H9 (cell line): ENCODE measurements at regions not wholly inside any gene's neighbourhood (a gene's known extent, or its start where the extent isn't known, plus 50 kb on each side); places are given as distances from the start of the nearest gene placed in this dataset.

ENCODE experiments used
- DNase-seq: peaks from one replicate; pipeline ENCODE4 v3.0.0-alpha.2; 2017
- H2AFZ ChIP-seq: one replicate; pipeline ENCODE4 v1.6.1; 2013; ENCODE audit warnings: mild to moderate bottlenecking, low read length, control low read depth, moderate library complexity
- H2AK5ac ChIP-seq: 2 replicates; pipeline ENCODE4 v1.6.1; 2013; ENCODE audit warnings: low read length, control low read depth, mixed read lengths; ENCODE audit not compliant: insufficient read length
- H2BK120ac ChIP-seq: one replicate; pipeline ENCODE4 v1.6.1; 2013; ENCODE audit warnings: low read depth, mild to moderate bottlenecking, low read length, control low read depth, inconsistent platforms; ENCODE audit not compliant: poor library complexity, severe bottlenecking
- H2BK12ac ChIP-seq: 2 replicates; pipeline ENCODE4 v1.6.1; 2013; ENCODE audit warnings: low read length, control low read depth, mixed read lengths, low read depth; ENCODE audit not compliant: insufficient read length
- H2BK15ac ChIP-seq: 2 replicates; pipeline ENCODE4 v1.6.1; 2013; ENCODE audit warnings: low read depth, low read length, control low read depth
- H2BK20ac ChIP-seq: one replicate; pipeline ENCODE4 v1.6.1; 2013; ENCODE audit warnings: low read depth, mild to moderate bottlenecking, low read length, control low read depth, inconsistent platforms; ENCODE audit not compliant: poor library complexity, severe bottlenecking
- H2BK5ac ChIP-seq: 2 replicates; pipeline ENCODE4 v1.6.1; 2013; ENCODE audit warnings: low read length, control low read depth, mixed read lengths; ENCODE audit not compliant: insufficient read length
- H3K14ac ChIP-seq: 2 replicates; pipeline ENCODE4 v1.6.1; 2013; ENCODE audit warnings: low read length, control low read depth; ENCODE audit not compliant: insufficient read depth
- H3K18ac ChIP-seq: 2 replicates; pipeline ENCODE4 v1.6.1; 2013; ENCODE audit warnings: low read depth, mild to moderate bottlenecking, mixed read lengths, low read length, control low read depth; ENCODE audit not compliant: insufficient read length
- H3K23ac ChIP-seq: 2 replicates; pipeline ENCODE4 v1.6.1; 2013; ENCODE audit warnings: low read length, control low read depth, mixed read lengths, low read depth; ENCODE audit not compliant: insufficient read length
- H3K23me2 ChIP-seq: 2 replicates; pipeline ENCODE4 v1.6.1; 2013; ENCODE audit warnings: low read depth, mild to moderate bottlenecking, mixed read lengths, low read length, control low read depth; ENCODE audit not compliant: insufficient read length, poor library complexity, severe bottlenecking
- H3K27ac ChIP-seq: 2 replicates; pipeline ENCODE4 v1.5.1; 2013; ENCODE audit warnings: low read length, control low read depth, mixed read lengths, low read depth; ENCODE audit not compliant: insufficient read length
- H3K27me3 ChIP-seq: 2 replicates; pipeline ENCODE4 v1.6.1; 2013; ENCODE audit warnings: low read length, control low read depth, inconsistent platforms; ENCODE audit not compliant: insufficient read depth
- H3K4ac ChIP-seq: 2 replicates; pipeline ENCODE4 v1.6.1; 2013; ENCODE audit warnings: low read depth, mild to moderate bottlenecking, control low read depth, inconsistent platforms, low read length, moderate library complexity
- H3K4me1 ChIP-seq: 2 replicates; pipeline ENCODE4 v1.6.1; 2013; ENCODE audit warnings: low read length, control low read depth, inconsistent platforms; ENCODE audit not compliant: insufficient read depth
- H3K4me2 ChIP-seq: 2 replicates; pipeline ENCODE4 v1.6.1; 2013; ENCODE audit warnings: low read length, control low read depth, mixed read lengths; ENCODE audit not compliant: insufficient read length, insufficient read depth
- H3K56ac ChIP-seq: 2 replicates; pipeline ENCODE4 v1.6.1; 2013; ENCODE audit warnings: low read depth, mild to moderate bottlenecking, mixed read lengths, low read length, control low read depth; ENCODE audit not compliant: insufficient read length
- H3K79me1 ChIP-seq: 2 replicates; pipeline ENCODE4 v1.6.1; 2013; ENCODE audit warnings: low read depth, mild to moderate bottlenecking, moderate library complexity, low read length, control low read depth, inconsistent platforms; ENCODE audit not compliant: insufficient read depth, poor library complexity, severe bottlenecking
- H3K79me2 ChIP-seq: 2 replicates; pipeline ENCODE4 v1.6.1; 2013; ENCODE audit warnings: low read length, control low read depth, inconsistent platforms; ENCODE audit not compliant: insufficient read depth
- H3K9ac ChIP-seq: 2 replicates; pipeline ENCODE4 v1.6.1; 2013; ENCODE audit warnings: low read length, control low read depth, mixed read lengths; ENCODE audit not compliant: insufficient read length; ENCODE audit errors: extremely low read depth
- H3K9me3 ChIP-seq: one replicate; pipeline ENCODE4 v1.6.1; 2013; ENCODE audit warnings: low read depth, low read length, inconsistent platforms; ENCODE audit not compliant: control insufficient read depth
- H3T11ph ChIP-seq: one replicate; pipeline ENCODE4 v1.6.1; 2013; ENCODE audit warnings: mild to moderate bottlenecking, low read length, control low read depth, inconsistent platforms
- H4K20me1 ChIP-seq: one replicate; pipeline ENCODE4 v1.6.1; 2013; ENCODE audit not compliant: control insufficient read depth, insufficient read length, insufficient read depth
- H4K5ac ChIP-seq: 2 replicates; pipeline ENCODE4 v1.6.1; 2013; ENCODE audit warnings: low read depth, mild to moderate bottlenecking, mixed read lengths, low read length, control low read depth; ENCODE audit not compliant: insufficient read length
- H4K8ac ChIP-seq: replicated peaks from 2 replicates; pipeline ENCODE4 v1.6.1; 2013; ENCODE audit warnings: low read length, control low read depth, mixed read lengths, low read depth; ENCODE audit not compliant: insufficient read length
- H4K91ac ChIP-seq: 2 replicates; pipeline ENCODE4 v1.6.1; 2013; ENCODE audit warnings: low read depth, mild to moderate bottlenecking, moderate library complexity, mixed read lengths, low read length, control low read depth; ENCODE audit not compliant: insufficient read length
- H3K27ac Mint-ChIP-seq, 3 experiments: 2 replicates in 2 of 3; 3 replicates in 1 of 3; pipeline ENCODE4 v1.8.0; 2020 to 2021; ENCODE audit warnings: mixed read lengths in 3 of 3, mild to moderate bottlenecking in 1 of 3, moderate library complexity in 1 of 3
- H3K27me3 Mint-ChIP-seq: 2 replicates; pipeline ENCODE4 v1.8.0; 2021; ENCODE audit warnings: low read depth, mild to moderate bottlenecking, moderate library complexity, mixed read lengths
- H3K36me3 Mint-ChIP-seq, 3 experiments: 2 replicates in 2 of 3; 3 replicates in 1 of 3; pipeline ENCODE4 v1.8.0; 2020 to 2021; ENCODE audit warnings: low read depth in 3 of 3, mixed read lengths in 3 of 3; ENCODE audit not compliant: insufficient read depth in 1 of 3
- H3K4me1 Mint-ChIP-seq, 2 experiments: 2 replicates each; pipeline ENCODE4 v1.8.0; 2020; ENCODE audit warnings: mixed read lengths in 2 of 2
- H3K4me3 Mint-ChIP-seq, 2 experiments: 2 replicates in 1 of 2; 3 replicates in 1 of 2; pipeline ENCODE4 v1.8.0; 2020 to 2021; ENCODE audit warnings: mild to moderate bottlenecking in 2 of 2, mixed read lengths in 2 of 2, moderate library complexity in 1 of 2
- H3K9me3 Mint-ChIP-seq, 2 experiments: 2 replicates in 1 of 2; 3 replicates in 1 of 2; pipeline ENCODE4 v1.8.0; 2020; ENCODE audit warnings: mild to moderate bottlenecking in 2 of 2, mixed read lengths in 2 of 2, moderate library complexity in 1 of 2
- CTCF ChIP-seq: fragments of 200-600 bp; sonication (generic); conservative IDR thresholded peaks from 3 replicates; pipeline ENCODE4 v1.8.0; 2021; ENCODE audit warnings: antibody characterized with exemption, mild to moderate bottlenecking
- WGBS: extraction: QIAGEN DNeasy Blood & Tissue Kit; methylation state at CpG from one replicate; pipeline ENCODE4 v1.1.7; 2013; ENCODE audit warnings: missing lambda C conversion rate, low lambda C conversion rate, mixed read lengths; ENCODE audit not compliant: insufficient read length; ENCODE audit errors: extremely low coverage; 5-methylcytosine and 5-hydroxymethylcytosine counted together

- Histone ChIP-seq H3K56ac (no peak overlapping the region), H4K20me1 (no peaks in the 10 kb centered on the region), H2BK120ac (no peak overlapping the region), H3K27me3 (no peaks in the 10 kb centered on the region), H3K4ac (no peak overlapping the region), H3K4me1 (no peaks in the 10 kb centered on the region; the same call in 1 of the 2 replicates), H3K79me1 (no peaks in the 10 kb centered on the region), H3K18ac (no peak overlapping the region), H3K4me2 (no peak overlapping the region), H2BK12ac (no peak overlapping the region), H2AK5ac (no peak overlapping the region), H3K23me2 (no peaks in the 10 kb centered on the region), H3K9me3 (no peaks in the 10 kb centered on the region), H2BK20ac (no peak overlapping the region), H3K79me2 (no peaks in the 10 kb centered on the region), H3K9ac (no peak overlapping the region), H4K5ac (no peak overlapping the region), H2BK15ac (no peak overlapping the region), H4K8ac (no peak overlapping the region), H3K14ac (no peak overlapping the region), H3K27ac (no peak overlapping the region), H3T11ph (peak overlapping the region; percentile 67), H3K23ac (no peak overlapping the region), H2AFZ (no peak overlapping the region), H4K91ac (no peak overlapping the region), H2BK5ac (no peak overlapping the region)
- Mint-ChIP-seq H3K27ac (no peak overlapping the region), H3K4me1 (peaks cover 11 to 17% of the 10 kb centered on the region in 2 experiments), H3K9me3 (no peaks in the 10 kb centered on the region), H3K4me3 (no peak overlapping the region), H3K27me3 (no peaks in the 10 kb centered on the region), H3K36me3 (peaks cover 0 to 7% (median 2%) of the 10 kb centered on the region in 3 experiments; a peak in 3 of 7 replicates)
- no peak for TF ChIP-seq CTCF
- WGBS: no CpG with 5 or more reads among the region's 4 CpGs
- no peak for DNase-seq
These were observed 110.9 kb upstream of the THRB start for GRCh38 chr3:24605511-24606028.
